ENCODE measurements at regions not wholly inside any gene's neighbourhood (a gene's known extent, or its start where the extent isn't known, plus 50 kb on each side); places are given as distances from the start of the nearest gene placed in this dataset.
A peak's percentile ranks its signal among the peaks of the same experiment; 100 is the strongest.

DNA sequence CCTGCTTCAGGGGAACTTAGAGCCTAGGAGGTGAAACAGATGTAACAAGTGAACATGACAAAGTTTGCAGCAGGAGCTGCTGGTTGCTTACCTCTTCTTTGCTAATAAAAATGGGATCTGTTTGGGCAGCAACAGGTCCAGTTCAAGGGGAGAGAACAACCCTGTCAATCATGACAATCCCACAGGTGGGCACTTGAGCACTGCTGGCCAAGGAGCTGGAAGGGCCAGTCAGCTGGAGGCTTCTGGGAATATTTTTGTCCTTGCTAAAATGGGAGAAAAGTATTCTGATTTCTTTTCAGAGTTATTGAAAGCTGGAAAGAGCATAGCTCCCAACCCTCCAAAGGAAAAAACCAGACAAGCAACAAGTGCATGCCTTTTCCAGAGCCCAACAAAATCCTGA is 477.7 kb upstream of the SULF2 start:
- no peaks in the 10 kb centered on the region for H3K36me3 ChIP-seq (ENCODE audit: insufficient read depth in 1 of 2, low read depth in 1 of 2)
- no peak overlapping the region for H3K27ac ChIP-seq
- H3K4me1 ChIP-seq: no peaks in the 10 kb centered on the region
- TF ChIP-seq, protein P1, sequence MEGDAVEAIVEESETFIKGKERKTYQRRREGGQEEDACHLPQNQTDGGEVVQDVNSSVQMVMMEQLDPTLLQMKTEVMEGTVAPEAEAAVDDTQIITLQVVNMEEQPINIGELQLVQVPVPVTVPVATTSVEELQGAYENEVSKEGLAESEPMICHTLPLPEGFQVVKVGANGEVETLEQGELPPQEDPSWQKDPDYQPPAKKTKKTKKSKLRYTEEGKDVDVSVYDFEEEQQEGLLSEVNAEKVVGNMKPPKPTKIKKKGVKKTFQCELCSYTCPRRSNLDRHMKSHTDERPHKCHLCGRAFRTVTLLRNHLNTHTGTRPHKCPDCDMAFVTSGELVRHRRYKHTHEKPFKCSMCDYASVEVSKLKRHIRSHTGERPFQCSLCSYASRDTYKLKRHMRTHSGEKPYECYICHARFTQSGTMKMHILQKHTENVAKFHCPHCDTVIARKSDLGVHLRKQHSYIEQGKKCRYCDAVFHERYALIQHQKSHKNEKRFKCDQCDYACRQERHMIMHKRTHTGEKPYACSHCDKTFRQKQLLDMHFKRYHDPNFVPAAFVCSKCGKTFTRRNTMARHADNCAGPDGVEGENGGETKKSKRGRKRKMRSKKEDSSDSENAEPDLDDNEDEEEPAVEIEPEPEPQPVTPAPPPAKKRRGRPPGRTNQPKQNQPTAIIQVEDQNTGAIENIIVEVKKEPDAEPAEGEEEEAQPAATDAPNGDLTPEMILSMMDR (IDR thresholded peaks at IDR 0.05): no peak
- H3K4me3 ChIP-seq: no peak overlapping the region
- ATAC-seq (no peak), DNase-seq (no peak)
- intact Hi-C loops (cut with DNase I): no loop called here
- peaks cover 0 to 2% (median 0%) of the 10 kb centered on the region in 3 donors for H3K27me3 ChIP-seq (ENCODE audit: insufficient read depth in 3 of 3, low read length in 2 of 3)
- no peaks in the 10 kb centered on the region for H3K9me3 ChIP-seq

DNA sequence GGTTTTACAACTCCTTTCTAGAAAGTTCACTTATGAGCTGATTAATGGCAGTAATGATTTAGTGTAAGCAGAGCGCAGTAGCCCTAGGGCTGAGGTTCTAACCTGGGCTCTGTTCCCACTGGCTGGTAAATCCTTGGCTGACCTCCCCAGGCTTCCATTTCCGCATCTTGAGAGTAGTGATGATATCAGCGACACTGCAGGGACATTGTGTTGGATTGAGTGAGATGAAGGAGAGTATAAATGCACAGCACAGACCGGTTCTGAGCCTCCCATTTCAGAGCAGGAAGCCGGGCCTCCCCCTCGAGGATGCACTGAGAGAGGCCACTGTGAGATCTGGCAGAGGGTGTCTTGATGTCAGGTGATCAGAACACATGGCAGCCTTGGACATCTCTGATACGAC is 477.2 kb upstream of the SULF2 start:
- H3K27ac ChIP-seq: no peak overlapping the region
- ATAC-seq (no peak), DNase-seq (no peak)
- H3K4me1 ChIP-seq: no peaks in the 10 kb centered on the region
- no peaks in the 10 kb centered on the region for H3K9me3 ChIP-seq
- intact Hi-C loops (cut with DNase I): no loop called here
- no peak overlapping the region for H3K4me3 ChIP-seq
- WGBS, 3 donors: 61 to 69% (median 63%) methylated on average over 7 of the region's 7 CpGs
- H3K27me3 ChIP-seq (ENCODE audit: insufficient read depth in 3 of 3, low read length in 2 of 3): peaks cover 0 to 2% (median 0%) of the 10 kb centered on the region in 3 donors
- H3K36me3 ChIP-seq (ENCODE audit: insufficient read depth in 1 of 2, low read depth in 1 of 2): no peaks in the 10 kb centered on the region
- TF ChIP-seq, protein P1 (IDR thresholded peaks at IDR 0.05): no peak

DNA sequence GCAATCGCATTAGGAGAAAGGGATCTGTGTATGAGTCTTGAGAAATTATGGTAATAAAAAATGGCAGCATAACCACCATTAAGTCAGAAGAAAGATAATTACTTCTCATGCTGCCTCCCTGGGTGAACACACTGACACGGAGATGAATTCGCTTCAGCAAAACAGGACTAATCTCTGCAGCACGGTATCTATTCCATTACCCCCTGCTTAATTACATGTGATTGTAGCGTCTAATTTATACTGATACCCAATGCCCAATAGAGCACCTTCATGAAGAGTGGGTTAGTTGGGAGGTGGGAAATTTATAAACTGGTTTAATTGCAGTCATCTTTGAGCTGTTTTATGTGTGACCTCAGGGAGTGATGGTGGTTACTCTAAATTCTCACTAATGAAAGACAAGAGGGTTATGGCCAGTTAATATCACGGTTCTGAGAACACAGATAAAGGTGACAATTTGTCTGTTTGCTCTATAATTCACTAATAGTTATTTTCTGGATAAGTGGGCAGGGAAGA is 476.2 kb upstream of the SULF2 start:
- Histone ChIP-seq H3K4me3 (no peak overlapping the region), H3K9me3 (no peaks in the 10 kb centered on the region), H3K27ac (no peak overlapping the region), H3K27me3 (ENCODE audit: insufficient read depth in 3 of 3, low read length in 2 of 3) (peaks cover 0 to 2% (median 0%) of the 10 kb centered on the region in 3 donors), H3K36me3 (ENCODE audit: insufficient read depth in 1 of 2, low read depth in 1 of 2) (no peaks in the 10 kb centered on the region), H3K4me1 (no peaks in the 10 kb centered on the region)
- WGBS, 3 donors: 85 to 90% (median 88%) methylated on average over 6 of the region's 6 CpGs
- no peak for ATAC-seq
- no peak for DNase-seq
- TF ChIP-seq, protein P1 (IDR thresholded peaks at IDR 0.05): no peak
- intact Hi-C loops (cut with DNase I): no loop called here

DNA sequence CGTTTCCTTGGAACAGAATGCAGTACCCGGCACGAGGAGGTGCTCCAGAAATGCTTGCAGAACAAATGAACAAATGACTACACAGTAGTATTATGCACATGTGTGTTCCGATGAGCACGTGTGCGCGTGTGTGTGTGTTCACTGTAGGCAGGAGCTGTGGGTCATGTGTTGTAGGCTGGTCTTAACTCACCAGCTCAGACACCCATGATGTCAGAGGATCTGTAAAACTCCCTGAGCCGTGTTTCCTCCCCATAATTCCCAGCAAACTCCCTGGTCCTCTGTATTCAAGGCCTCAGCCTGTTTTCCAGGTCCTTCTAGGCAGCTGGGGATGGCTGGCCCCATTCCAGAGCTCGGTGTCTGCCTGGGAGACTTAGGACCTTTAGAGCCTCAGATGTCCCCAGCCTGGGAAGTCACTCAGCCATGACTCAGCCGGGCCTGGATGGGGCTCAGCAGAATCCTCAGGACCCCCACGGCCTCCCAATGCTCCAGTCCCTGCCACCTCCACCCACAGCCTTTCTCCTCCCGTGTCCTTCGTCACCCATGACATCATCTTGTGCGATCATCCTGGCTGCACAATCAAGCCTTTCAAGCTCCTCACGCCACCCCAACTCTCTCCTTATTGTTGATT is 475.0 kb upstream of the SULF2 start:
- DNase-seq (peak in 1 of 2 donors; percentile 31), ATAC-seq (no peak)
- H3K4me1 ChIP-seq: no peaks in the 10 kb centered on the region
- 48 to 59% (median 56%) methylated on average over 15 of the region's 15 CpGs for WGBS, 3 donors
- H3K27me3 ChIP-seq (ENCODE audit: insufficient read depth in 3 of 3, low read length in 2 of 3): peaks cover 0 to 2% (median 0%) of the 10 kb centered on the region in 3 donors
- H3K4me3 ChIP-seq: no peak overlapping the region
- TF ChIP-seq, protein P1 (IDR thresholded peaks at IDR 0.05): no peak
- H3K36me3 ChIP-seq (ENCODE audit: insufficient read depth in 1 of 2, low read depth in 1 of 2): no peaks in the 10 kb centered on the region
- intact Hi-C loops (cut with DNase I): no loop called here
- no peak overlapping the region for H3K27ac ChIP-seq
- no peaks in the 10 kb centered on the region for H3K9me3 ChIP-seq

DNA sequence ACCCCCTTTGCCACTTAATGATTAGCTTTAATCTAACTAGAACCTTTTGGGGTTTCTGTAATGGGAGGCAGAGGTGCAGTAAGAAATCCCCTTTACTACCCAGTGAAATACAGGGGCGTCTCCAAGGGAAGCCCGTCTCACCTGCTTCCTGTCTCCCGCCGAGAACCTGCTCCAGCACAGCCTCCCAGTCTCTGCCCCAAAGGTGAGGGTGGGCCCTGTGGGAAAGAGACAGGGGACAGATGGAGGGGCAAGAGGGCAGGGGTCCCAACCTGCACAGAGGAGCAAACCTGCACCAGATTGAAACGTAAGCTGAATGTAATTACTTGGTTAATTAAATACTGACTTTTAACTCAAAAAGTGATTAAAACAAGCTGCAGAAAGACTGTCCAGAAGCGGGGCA is 474.2 kb upstream of the SULF2 start:
- peaks cover 0 to 2% (median 0%) of the 10 kb centered on the region in 3 donors for H3K27me3 ChIP-seq (ENCODE audit: insufficient read depth in 3 of 3, low read length in 2 of 3)
- no peak overlapping the region for H3K4me3 ChIP-seq
- H3K36me3 ChIP-seq (ENCODE audit: insufficient read depth in 1 of 2, low read depth in 1 of 2): no peaks in the 10 kb centered on the region
- DNase-seq (no peak), ATAC-seq (no peak)
- H3K4me1 ChIP-seq: no peaks in the 10 kb centered on the region
- H3K9me3 ChIP-seq: no peaks in the 10 kb centered on the region
- WGBS, 3 donors: 78 to 91% (median 82%) methylated on average over 6 of the region's 6 CpGs
- TF ChIP-seq, protein P1 (IDR thresholded peaks at IDR 0.05): no peak
- intact Hi-C loops (cut with DNase I): no loop called here
- no peak overlapping the region for H3K27ac ChIP-seq
